ENCODE measurements at regions not wholly inside any gene's neighbourhood (a gene's known extent, or its start where the extent isn't known, plus 50 kb on each side); places are given as distances from the start of the nearest gene placed in this dataset.

- H3K4me3 ChIP-seq = no peak overlapping the region
- DNase-seq (ENCODE audit: low read depth in 1 of 2, low spot score in 1 of 2) = no peak
- no peaks in the 10 kb centered on the region for H3K9me3 ChIP-seq (ENCODE audit: low read depth)
- no peaks in the 10 kb centered on the region for H3K4me1 ChIP-seq (ENCODE audit: low read depth)
- no peaks in the 10 kb centered on the region for H3K36me3 ChIP-seq
- no peak overlapping the region for H3K27ac ChIP-seq
- no peaks in the 10 kb centered on the region for H3K27me3 ChIP-seq
- TF ChIP-seq CTCF (IDR thresholded peaks at IDR 0.05; ENCODE audit: low read depth, low read length) = no peak
These were observed 65.6 kb upstream of the PCDH15 start for GRCh38 chr10:54866666-54867065.

- Histone ChIP-seq H3K27ac (no peak overlapping the region), H3K9me3 (ENCODE audit: low read depth) (no peaks in the 10 kb centered on the region), H3K4me1 (ENCODE audit: low read depth) (no peaks in the 10 kb centered on the region), H3K36me3 (no peaks in the 10 kb centered on the region), H3K27me3 (no peaks in the 10 kb centered on the region), H3K4me3 (no peak overlapping the region)
- TF ChIP-seq CTCF (IDR thresholded peaks at IDR 0.05; ENCODE audit: low read depth, low read length) = no peak
- no peak for DNase-seq (ENCODE audit: low read depth in 1 of 2, low spot score in 1 of 2)
These were observed 53.8 kb upstream of the PCDH15 start for GRCh38 chr10:54854843-54855242.

- Histone ChIP-seq H3K27me3 (no peaks in the 10 kb centered on the region), H3K4me1 (ENCODE audit: low read depth) (no peaks in the 10 kb centered on the region), H3K4me3 (no peak overlapping the region), H3K36me3 (no peaks in the 10 kb centered on the region), H3K27ac (no peak overlapping the region), H3K9me3 (ENCODE audit: low read depth) (no peaks in the 10 kb centered on the region)
- no peak for TF ChIP-seq CTCF (IDR thresholded peaks at IDR 0.05; ENCODE audit: low read depth, low read length)
- no peak for DNase-seq (ENCODE audit: low read depth in 1 of 2, low spot score in 1 of 2)
These were observed 53.4 kb upstream of the PCDH15 start for GRCh38 chr10:54854389-54854788.

- Histone ChIP-seq H3K36me3 (no peaks in the 10 kb centered on the region), H3K27ac (no peak overlapping the region), H3K4me1 (ENCODE audit: low read depth) (no peaks in the 10 kb centered on the region), H3K4me3 (no peak overlapping the region), H3K27me3 (no peaks in the 10 kb centered on the region), H3K9me3 (ENCODE audit: low read depth) (no peaks in the 10 kb centered on the region)
- no peak for TF ChIP-seq CTCF (IDR thresholded peaks at IDR 0.05; ENCODE audit: low read depth, low read length)
- DNase-seq (ENCODE audit: low read depth in 1 of 2, low spot score in 1 of 2) = no peak
These were observed 52.9 kb upstream of the PCDH15 start for GRCh38 chr10:54853883-54854282.
